PFSK-1 (cell line): ENCODE measurements at regions not wholly inside any gene's neighbourhood (a gene's known extent, or its start where the extent isn't known, plus 50 kb on each side); places are given as distances from the start of the nearest gene placed in this dataset.

Experiments used
- FOXP2 ChIP-seq: optimal IDR thresholded peaks from 2 replicates; pipeline ENCODE3; 2011; ENCODE audit warnings: borderline replicate concordance, control low read depth, inconsistent platforms; ENCODE audit not compliant: insufficient read depth; ENCODE audit errors: extremely low read length, extremely low read depth
- POLR2AphosphoS5 ChIP-seq: IDR thresholded peaks from 2 replicates; pipeline ENCODE4 v1.6.1; 2012; ENCODE audit warnings: low read depth, mild to moderate bottlenecking, control low read depth, low read length, moderate library complexity
- SIN3A ChIP-seq: IDR thresholded peaks from 2 replicates; pipeline ENCODE4 v1.6.1; 2012; ENCODE audit warnings: mild to moderate bottlenecking, low read length, moderate library complexity, borderline replicate concordance; ENCODE audit not compliant: insufficient read depth
- TAF1 ChIP-seq: IDR thresholded peaks from 2 replicates; pipeline ENCODE4 v1.6.1; 2012; ENCODE audit warnings: low read length, control low read depth, borderline replicate concordance; ENCODE audit not compliant: insufficient read depth
- TF ChIP-seq, protein P1 (sequence below), 2 experiments: IDR thresholded peaks; 2 replicates each; pipeline versions ENCODE4 v1.6.1 to v1.8.0; 2011 to 2012; ENCODE audit warnings: low read depth in 2 of 2, low read length in 2 of 2, control low read depth in 1 of 2, inconsistent platforms in 1 of 2, mild to moderate bottlenecking in 1 of 2, moderate library complexity in 1 of 2; ENCODE audit not compliant: insufficient read depth in 1 of 2

DNA sequence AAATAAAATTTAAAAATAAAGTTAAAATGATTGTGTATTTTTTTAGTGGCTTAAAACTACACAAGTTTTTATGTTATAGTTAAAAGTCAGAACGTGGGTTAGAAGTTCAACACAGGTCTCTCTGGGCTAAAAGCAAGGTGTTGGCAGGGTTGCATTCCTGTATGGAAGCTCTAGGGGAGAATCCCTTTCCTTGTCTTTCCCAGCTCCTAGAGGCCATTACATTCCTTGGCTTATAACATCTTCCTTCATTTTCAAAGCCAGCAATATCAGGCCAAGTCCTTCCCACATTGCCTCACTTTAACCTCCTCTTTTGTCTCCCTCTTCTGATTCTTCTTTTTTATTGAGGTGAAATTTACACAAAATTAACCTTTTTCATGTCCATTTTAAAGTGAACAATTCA lies 52.4 kb upstream of the EEPD1 start:
- TF ChIP-seq POLR2AphosphoS5 (no peak), TAF1 (no peak), SIN3A (no peak), FOXP2 (no peak)
- TF ChIP-seq, protein P1, sequence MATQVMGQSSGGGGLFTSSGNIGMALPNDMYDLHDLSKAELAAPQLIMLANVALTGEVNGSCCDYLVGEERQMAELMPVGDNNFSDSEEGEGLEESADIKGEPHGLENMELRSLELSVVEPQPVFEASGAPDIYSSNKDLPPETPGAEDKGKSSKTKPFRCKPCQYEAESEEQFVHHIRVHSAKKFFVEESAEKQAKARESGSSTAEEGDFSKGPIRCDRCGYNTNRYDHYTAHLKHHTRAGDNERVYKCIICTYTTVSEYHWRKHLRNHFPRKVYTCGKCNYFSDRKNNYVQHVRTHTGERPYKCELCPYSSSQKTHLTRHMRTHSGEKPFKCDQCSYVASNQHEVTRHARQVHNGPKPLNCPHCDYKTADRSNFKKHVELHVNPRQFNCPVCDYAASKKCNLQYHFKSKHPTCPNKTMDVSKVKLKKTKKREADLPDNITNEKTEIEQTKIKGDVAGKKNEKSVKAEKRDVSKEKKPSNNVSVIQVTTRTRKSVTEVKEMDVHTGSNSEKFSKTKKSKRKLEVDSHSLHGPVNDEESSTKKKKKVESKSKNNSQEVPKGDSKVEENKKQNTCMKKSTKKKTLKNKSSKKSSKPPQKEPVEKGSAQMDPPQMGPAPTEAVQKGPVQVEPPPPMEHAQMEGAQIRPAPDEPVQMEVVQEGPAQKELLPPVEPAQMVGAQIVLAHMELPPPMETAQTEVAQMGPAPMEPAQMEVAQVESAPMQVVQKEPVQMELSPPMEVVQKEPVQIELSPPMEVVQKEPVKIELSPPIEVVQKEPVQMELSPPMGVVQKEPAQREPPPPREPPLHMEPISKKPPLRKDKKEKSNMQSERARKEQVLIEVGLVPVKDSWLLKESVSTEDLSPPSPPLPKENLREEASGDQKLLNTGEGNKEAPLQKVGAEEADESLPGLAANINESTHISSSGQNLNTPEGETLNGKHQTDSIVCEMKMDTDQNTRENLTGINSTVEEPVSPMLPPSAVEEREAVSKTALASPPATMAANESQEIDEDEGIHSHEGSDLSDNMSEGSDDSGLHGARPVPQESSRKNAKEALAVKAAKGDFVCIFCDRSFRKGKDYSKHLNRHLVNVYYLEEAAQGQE (IDR thresholded peaks at IDR 0.05; ENCODE audit: insufficient read depth in 1 of 2, low read depth in 2 of 2, low read length in 2 of 2), result no peak
